Suprapubic skin (tissue), 4 donors: ENCODE measurements at regions not wholly inside any gene's neighbourhood (a gene's known extent, or its start where the extent isn't known, plus 50 kb on each side); places are given as distances from the start of the nearest gene placed in this dataset.

ENCODE experiments used
- POLR2A ChIP-seq, 2 donors: fragments of 450-650 bp; IDR thresholded peaks; one replicate each; pipeline ENCODE4 v1.6.1; 2017; ENCODE audit warnings: antibody characterized with exemption in 2 of 2, mild to moderate bottlenecking in 2 of 2, moderate library complexity in 2 of 2
- POLR2AphosphoS5 ChIP-seq, 3 donors: sonication (generic); formaldehyde crosslinking; IDR thresholded peaks; one replicate each; pipeline ENCODE4 v1.6.1; 2017; ENCODE audit warnings: antibody characterized with exemption in 3 of 3
- TF ChIP-seq, protein P1 (sequence below), 2 donors: fragments of 200-600 bp in 1 of 2; fragments of 450-650 bp in 1 of 2; sonication (generic) in 1 of 2; IDR thresholded peaks; one replicate each; pipeline ENCODE4 v1.5.1; 2016 to 2019; ENCODE audit warnings: antibody characterized with exemption in 2 of 2, mild to moderate bottlenecking in 1 of 2, moderate library complexity in 1 of 2

DNA sequence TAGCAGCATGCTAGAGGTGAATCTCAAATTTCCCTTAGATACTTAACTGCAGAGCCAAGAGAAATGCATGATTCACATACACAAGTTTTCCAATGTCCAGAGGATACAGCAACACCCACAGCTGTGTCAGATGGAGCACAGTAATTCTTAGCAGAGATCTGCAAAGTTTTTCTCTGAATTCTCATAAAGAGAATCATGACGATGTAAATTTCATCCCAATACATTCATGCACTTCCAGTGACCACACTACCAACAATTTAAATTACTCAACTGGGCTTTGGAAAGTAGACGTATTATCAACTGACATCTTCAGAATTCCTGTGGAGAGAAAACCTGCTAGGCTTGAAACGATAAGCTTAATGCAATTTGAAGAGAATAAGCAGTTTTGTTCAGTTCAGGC is 378.8 kb upstream of the TLE4 start:
- TF ChIP-seq, protein P1, sequence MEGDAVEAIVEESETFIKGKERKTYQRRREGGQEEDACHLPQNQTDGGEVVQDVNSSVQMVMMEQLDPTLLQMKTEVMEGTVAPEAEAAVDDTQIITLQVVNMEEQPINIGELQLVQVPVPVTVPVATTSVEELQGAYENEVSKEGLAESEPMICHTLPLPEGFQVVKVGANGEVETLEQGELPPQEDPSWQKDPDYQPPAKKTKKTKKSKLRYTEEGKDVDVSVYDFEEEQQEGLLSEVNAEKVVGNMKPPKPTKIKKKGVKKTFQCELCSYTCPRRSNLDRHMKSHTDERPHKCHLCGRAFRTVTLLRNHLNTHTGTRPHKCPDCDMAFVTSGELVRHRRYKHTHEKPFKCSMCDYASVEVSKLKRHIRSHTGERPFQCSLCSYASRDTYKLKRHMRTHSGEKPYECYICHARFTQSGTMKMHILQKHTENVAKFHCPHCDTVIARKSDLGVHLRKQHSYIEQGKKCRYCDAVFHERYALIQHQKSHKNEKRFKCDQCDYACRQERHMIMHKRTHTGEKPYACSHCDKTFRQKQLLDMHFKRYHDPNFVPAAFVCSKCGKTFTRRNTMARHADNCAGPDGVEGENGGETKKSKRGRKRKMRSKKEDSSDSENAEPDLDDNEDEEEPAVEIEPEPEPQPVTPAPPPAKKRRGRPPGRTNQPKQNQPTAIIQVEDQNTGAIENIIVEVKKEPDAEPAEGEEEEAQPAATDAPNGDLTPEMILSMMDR (IDR thresholded peaks at IDR 0.05), result no peak
- TF ChIP-seq POLR2A (IDR thresholded peaks at IDR 0.05), result no peak
- TF ChIP-seq POLR2AphosphoS5 (IDR thresholded peaks at IDR 0.05), result no peak
